IMR-90 (cell line): ENCODE measurements at regions not wholly inside any gene's neighbourhood (a gene's known extent, or its start where the extent isn't known, plus 50 kb on each side); places are given as distances from the start of the nearest gene placed in this dataset.

Source experiments
- ATAC-seq: fragments of 200-7000 bp; cut with Tn5 transposase; 2 replicates; pipeline ENCODE4 v1.9.1; 2020; ENCODE audit warnings: low read depth, mild to moderate bottlenecking, moderate library complexity
- BruUV-seq: library from RNA; stranded (reverse); fragments of 400-500 nt; replicated peaks from 2 replicates; lab custom pipeline; 2021; lab: Mats Ljungman, UMichigan
- CTCF ChIA-PET: fragments of 300-600 bp; formaldehyde crosslinking; extraction: SDS; loops from one replicate; lab custom pipeline; 2021; ENCODE audit warnings: antibody characterized with exemption; lab: Yijun Ruan, JAX
- POLR2A ChIA-PET: fragments of 300-600 bp; sonication (Branson Sonifier 250); formaldehyde crosslinking; loops from one replicate; lab custom pipeline; 2022; ENCODE audit warnings: antibody characterized with exemption; ENCODE audit not compliant: unreplicated experiment; lab: Charles Lee
- DNase-seq: peaks from one replicate; pipeline ENCODE4 v3.0.0; 2013
- H2AFZ ChIP-seq: replicated peaks from 2 replicates; pipeline ENCODE3; 2013; ENCODE audit warnings: low read length, mild to moderate bottlenecking; ENCODE audit not compliant: poor library complexity
- H2AK5ac ChIP-seq: 2 replicates; pipeline ENCODE4 v1.6.1; 2013; ENCODE audit warnings: low read depth, low read length, inconsistent platforms
- H2AK9ac ChIP-seq: replicated peaks from 2 replicates; pipeline ENCODE3; 2013; ENCODE audit warnings: mild to moderate bottlenecking, low read depth, low read length, moderate library complexity; ENCODE audit not compliant: poor library complexity
- H2BK120ac ChIP-seq: 2 replicates; pipeline ENCODE4 v1.6.1; 2013; ENCODE audit warnings: low read depth, low read length, inconsistent platforms
- H2BK15ac ChIP-seq: 3 replicates; pipeline ENCODE4 v1.6.1; 2013; ENCODE audit warnings: low read depth, low read length, inconsistent platforms
- H2BK20ac ChIP-seq: 2 replicates; pipeline ENCODE4 v1.6.1; 2013; ENCODE audit warnings: low read depth, mild to moderate bottlenecking, inconsistent platforms, low read length, moderate library complexity
- H2BK5ac ChIP-seq: 2 replicates; pipeline ENCODE4 v1.6.1; 2013; ENCODE audit warnings: mild to moderate bottlenecking, low read depth, low read length, inconsistent platforms; ENCODE audit not compliant: poor library complexity, severe bottlenecking
- H3K14ac ChIP-seq: replicated peaks from 2 replicates; pipeline ENCODE4 v1.6.1; 2013; ENCODE audit warnings: low read depth, low read length, inconsistent platforms
- H3K18ac ChIP-seq: 2 replicates; pipeline ENCODE4 v1.6.1; 2013; ENCODE audit warnings: low read depth, low read length, control low read depth
- H3K23ac ChIP-seq: 2 replicates; pipeline ENCODE4 v1.6.1; 2013; ENCODE audit warnings: low read depth, low read length, inconsistent platforms
- H3K27ac ChIP-seq: 2 replicates; pipeline ENCODE4 v1.5.1; 2013; ENCODE audit warnings: mild to moderate bottlenecking, control low read depth, low read length; ENCODE audit not compliant: insufficient read depth
- H3K27me3 ChIP-seq: 2 replicates; pipeline ENCODE4 v1.6.1; 2013; ENCODE audit warnings: low read length; ENCODE audit not compliant: control insufficient read depth, insufficient read depth
- H3K36me3 ChIP-seq: 2 replicates; pipeline ENCODE4 v1.6.1; 2013; ENCODE audit warnings: low read length, mixed read lengths; ENCODE audit not compliant: control insufficient read depth, insufficient read depth
- H3K4ac ChIP-seq: 2 replicates; pipeline ENCODE4 v1.6.1; 2013; ENCODE audit warnings: low read depth, low read length, inconsistent platforms
- H3K4me1 ChIP-seq: 2 replicates; pipeline ENCODE4 v1.6.1; 2013; ENCODE audit warnings: low read length, mixed read lengths; ENCODE audit not compliant: control insufficient read depth, insufficient read depth
- H3K4me2 ChIP-seq: 2 replicates; pipeline ENCODE4 v1.6.1; 2013; ENCODE audit warnings: low read depth, mild to moderate bottlenecking, control low read depth, low read length, moderate library complexity
- H3K4me3 ChIP-seq: 2 replicates; pipeline ENCODE4 v1.5.1; 2013; ENCODE audit warnings: low read depth, mild to moderate bottlenecking, control low read depth, low read length, moderate library complexity; ENCODE audit not compliant: insufficient read depth
- H3K56ac ChIP-seq: 2 replicates; pipeline ENCODE4 v1.6.1; 2013; ENCODE audit warnings: low read length, inconsistent platforms; ENCODE audit not compliant: insufficient read depth; ENCODE audit errors: extremely low read depth
- H3K79me1 ChIP-seq, 2 experiments: 2 replicates each; pipeline ENCODE4 v1.6.1; 2013; ENCODE audit warnings: low read length in 2 of 2, inconsistent platforms in 1 of 2, low read depth in 1 of 2
- H3K9ac ChIP-seq: 2 replicates; pipeline ENCODE4 v1.6.1; 2013; ENCODE audit warnings: low read depth, low read length, control low read depth
- H3K9me1 ChIP-seq: 2 replicates; pipeline ENCODE4 v1.6.1; 2013; ENCODE audit warnings: low read length, inconsistent platforms; ENCODE audit not compliant: insufficient read depth
- H3K9me3 ChIP-seq: 2 replicates; pipeline ENCODE4 v1.6.1; 2013; ENCODE audit warnings: low read length; ENCODE audit not compliant: control insufficient read depth, insufficient read depth
- H4K20me1 ChIP-seq: 2 replicates; pipeline ENCODE4 v1.6.1; 2013; ENCODE audit warnings: low read length, inconsistent platforms; ENCODE audit not compliant: insufficient read depth
- H4K5ac ChIP-seq: 2 replicates; pipeline ENCODE4 v1.6.1; 2013; ENCODE audit warnings: mild to moderate bottlenecking, low read depth, low read length, control low read depth
- H4K8ac ChIP-seq, 2 experiments: 2 replicates each; pipeline ENCODE4 v1.6.1; 2013; ENCODE audit warnings: low read depth in 2 of 2, low read length in 2 of 2, control low read depth in 1 of 2, inconsistent platforms in 1 of 2
- H4K91ac ChIP-seq: 2 replicates; pipeline ENCODE4 v1.6.1; 2013; ENCODE audit warnings: low read depth, low read length, inconsistent platforms; ENCODE audit not compliant: insufficient read depth
- MAZ ChIP-seq: IDR thresholded peaks from 2 replicates; pipeline ENCODE4 v1.6.1; 2012; ENCODE audit warnings: low read depth, mild to moderate bottlenecking, low read length, improper control_type of control experiment, moderate library complexity, borderline replicate concordance
- USF2 ChIP-seq: fragments of 150-350 bp; IDR thresholded peaks from 2 replicates; pipeline ENCODE4 v1.6.1; 2017; ENCODE audit warnings: mild to moderate bottlenecking, antibody characterized with exemption, low read length, low read depth
- dilution Hi-C: fragments of 300-500 bp; cut with HindIII; formaldehyde crosslinking; loops from one replicate; pipeline ENCODE4 v1.14.3; 2018; ENCODE audit warnings: low sequenced_read_pairs; ENCODE audit not compliant: unreplicated experiment
- in situ Hi-C: fragments of 300-500 bp; cut with MboI; formaldehyde crosslinking; loops from 3 replicates; pipeline ENCODE4 v1.14.3; 2019; ENCODE audit warnings: low sequenced_read_pairs, inconsistent platforms, mixed read lengths
- intact Hi-C: fragments of 100-400 bp; cut with micrococcal nuclease; formaldehyde crosslinking; loops from 2 replicates; pipeline ENCODE4 v1.10.0; 2022

DNA sequence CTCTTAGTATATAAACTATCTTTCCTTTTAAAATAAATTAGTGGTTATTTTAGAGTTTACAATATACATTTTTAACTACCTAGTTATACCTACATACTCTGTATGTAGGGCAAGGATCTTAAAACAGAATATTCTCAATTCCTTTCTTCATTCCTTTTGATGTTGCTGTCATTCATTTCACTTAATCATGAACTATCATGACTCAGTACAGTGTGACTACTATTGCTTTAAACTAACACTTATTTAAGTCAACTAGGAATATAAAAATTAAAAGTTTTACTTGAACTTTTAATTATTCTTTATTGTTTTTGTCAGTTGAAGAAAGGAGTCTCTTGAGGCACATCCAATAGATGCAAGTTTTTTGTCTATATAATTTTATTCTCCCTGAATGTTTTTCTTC lies 726.4 kb downstream of the BRINP3 start:
- Histone ChIP-seq H4K8ac (no peak overlapping the region), H2BK20ac (no peak overlapping the region), H3K56ac (no peak overlapping the region), H2AK5ac (no peak overlapping the region), H3K4me2 (no peak overlapping the region), H3K79me1 (no peaks in the 10 kb centered on the region), H3K27me3 (no peaks in the 10 kb centered on the region), H3K18ac (no peak overlapping the region), H2AFZ (no peak overlapping the region), H4K20me1 (no peaks in the 10 kb centered on the region), H3K9me1 (no peaks in the 10 kb centered on the region), H2BK120ac (no peak overlapping the region), H4K91ac (no peak overlapping the region), H3K4ac (no peak overlapping the region), H4K5ac (no peak overlapping the region), H3K4me3 (no peak overlapping the region), H2BK15ac (no peak overlapping the region), H3K36me3 (no peaks in the 10 kb centered on the region), H3K9me3 (no peaks in the 10 kb centered on the region), H2BK5ac (no peak overlapping the region), H3K9ac (no peak overlapping the region), H3K27ac (no peak overlapping the region), H2AK9ac (no peak overlapping the region), H3K14ac (no peak overlapping the region), H3K4me1 (peaks cover 5% of the 10 kb centered on the region), H3K23ac (no peak overlapping the region)
- TF ChIP-seq MAZ: no peak
- no peak for TF ChIP-seq USF2
- POLR2A ChIA-PET: no interaction called here
- in situ Hi-C loops: no loop called here
- no TSS peak for BruUV-seq
- intact Hi-C loops: no loop called here
- dilution Hi-C loops: no loop called here
- CTCF ChIA-PET: no interaction called here
- ATAC-seq (no peak), DNase-seq (peak; percentile 34)
